Left ventricle myocardium inferior (tissue), 1 donor: ENCODE measurements at regions not wholly inside any gene's neighbourhood (a gene's known extent, or its start where the extent isn't known, plus 50 kb on each side); places are given as distances from the start of the nearest gene placed in this dataset.
A peak's percentile ranks its signal among the peaks of the same experiment; 100 is the strongest.

ENCODE experiments used
- DNase-seq: peaks from one replicate; pipeline ENCODE4 v3.0.0-alpha.2; 2020
- H3K27ac ChIP-seq: fragments of 200-600 bp; replicated peaks from 2 replicates; pipeline ENCODE4 v1.8.0; 2021
- H3K27me3 ChIP-seq: fragments of 200-600 bp; 2 replicates; pipeline ENCODE4 v1.8.0; 2021; ENCODE audit warnings: low read depth
- H3K36me3 ChIP-seq: fragments of 200-600 bp; 2 replicates; pipeline ENCODE4 v1.8.0; 2021
- H3K4me1 ChIP-seq: fragments of 200-600 bp; 2 replicates; pipeline ENCODE4 v1.8.0; 2021
- H3K4me3 ChIP-seq: fragments of 200-600 bp; 2 replicates; pipeline ENCODE4 v1.8.0; 2021; ENCODE audit warnings: mild to moderate bottlenecking, moderate library complexity
- H3K9me3 ChIP-seq: fragments of 200-600 bp; replicated peaks from 2 replicates; pipeline ENCODE4 v1.8.0; 2021
- intact Hi-C: fragments of 100-400 bp; cut with micrococcal nuclease; formaldehyde crosslinking; loops from one replicate; pipeline ENCODE4 v1.11.0; 2022
- TF ChIP-seq, protein P1 (sequence below): fragments of 200-600 bp; IDR thresholded peaks from 2 replicates; pipeline ENCODE4 v1.8.0; 2021; ENCODE audit warnings: antibody characterized with exemption, mild to moderate bottlenecking, borderline replicate concordance
- donor health status: DM: no; HTN: yes; CAD: no; lungs with severe emphysema.

- peak overlapping the region; percentile 63 for H3K27ac ChIP-seq
- no peaks in the 10 kb centered on the region for H3K4me1 ChIP-seq
- intact Hi-C loops = no loop called here
- H3K9me3 ChIP-seq = no peaks in the 10 kb centered on the region
- no peaks in the 10 kb centered on the region for H3K36me3 ChIP-seq
- TF ChIP-seq, protein P1, sequence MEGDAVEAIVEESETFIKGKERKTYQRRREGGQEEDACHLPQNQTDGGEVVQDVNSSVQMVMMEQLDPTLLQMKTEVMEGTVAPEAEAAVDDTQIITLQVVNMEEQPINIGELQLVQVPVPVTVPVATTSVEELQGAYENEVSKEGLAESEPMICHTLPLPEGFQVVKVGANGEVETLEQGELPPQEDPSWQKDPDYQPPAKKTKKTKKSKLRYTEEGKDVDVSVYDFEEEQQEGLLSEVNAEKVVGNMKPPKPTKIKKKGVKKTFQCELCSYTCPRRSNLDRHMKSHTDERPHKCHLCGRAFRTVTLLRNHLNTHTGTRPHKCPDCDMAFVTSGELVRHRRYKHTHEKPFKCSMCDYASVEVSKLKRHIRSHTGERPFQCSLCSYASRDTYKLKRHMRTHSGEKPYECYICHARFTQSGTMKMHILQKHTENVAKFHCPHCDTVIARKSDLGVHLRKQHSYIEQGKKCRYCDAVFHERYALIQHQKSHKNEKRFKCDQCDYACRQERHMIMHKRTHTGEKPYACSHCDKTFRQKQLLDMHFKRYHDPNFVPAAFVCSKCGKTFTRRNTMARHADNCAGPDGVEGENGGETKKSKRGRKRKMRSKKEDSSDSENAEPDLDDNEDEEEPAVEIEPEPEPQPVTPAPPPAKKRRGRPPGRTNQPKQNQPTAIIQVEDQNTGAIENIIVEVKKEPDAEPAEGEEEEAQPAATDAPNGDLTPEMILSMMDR = no peak
- DNase-seq = no peak
- H3K27me3 ChIP-seq = no peaks in the 10 kb centered on the region
- H3K4me3 ChIP-seq = peak overlapping the region; percentile 42
These were observed 70.8 kb upstream of the SASH1 start for GRCh38 chr6:148271711-148272439.

DNA sequence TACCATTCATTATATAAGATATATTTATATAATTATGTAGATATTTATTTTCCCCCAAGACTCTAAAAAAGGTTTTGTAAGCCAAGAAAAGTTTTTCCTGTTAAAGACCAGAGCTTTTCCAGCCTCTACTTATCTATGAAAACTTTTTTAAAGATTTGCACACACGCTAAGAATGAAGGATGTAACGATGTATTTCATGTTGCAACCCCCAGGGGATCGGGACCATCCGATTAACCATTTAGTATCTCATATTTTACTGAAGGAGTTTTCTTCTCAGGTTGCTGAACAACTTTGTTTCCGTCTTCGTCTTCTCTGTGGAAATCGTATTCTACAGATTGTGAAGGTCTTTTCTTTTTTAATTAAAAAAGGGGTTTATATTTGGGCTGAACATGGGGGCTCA lies 70.0 kb upstream of the SASH1 start:
- intact Hi-C loops = no loop called here
- no peaks in the 10 kb centered on the region for H3K27me3 ChIP-seq
- no peaks in the 10 kb centered on the region for H3K4me1 ChIP-seq
- TF ChIP-seq, protein P1 = no peak
- H3K4me3 ChIP-seq = peak overlapping the region; percentile 42
- H3K27ac ChIP-seq = peak overlapping the region; percentile 63
- DNase-seq = no peak
- H3K36me3 ChIP-seq = no peaks in the 10 kb centered on the region
- H3K9me3 ChIP-seq = no peaks in the 10 kb centered on the region

DNA sequence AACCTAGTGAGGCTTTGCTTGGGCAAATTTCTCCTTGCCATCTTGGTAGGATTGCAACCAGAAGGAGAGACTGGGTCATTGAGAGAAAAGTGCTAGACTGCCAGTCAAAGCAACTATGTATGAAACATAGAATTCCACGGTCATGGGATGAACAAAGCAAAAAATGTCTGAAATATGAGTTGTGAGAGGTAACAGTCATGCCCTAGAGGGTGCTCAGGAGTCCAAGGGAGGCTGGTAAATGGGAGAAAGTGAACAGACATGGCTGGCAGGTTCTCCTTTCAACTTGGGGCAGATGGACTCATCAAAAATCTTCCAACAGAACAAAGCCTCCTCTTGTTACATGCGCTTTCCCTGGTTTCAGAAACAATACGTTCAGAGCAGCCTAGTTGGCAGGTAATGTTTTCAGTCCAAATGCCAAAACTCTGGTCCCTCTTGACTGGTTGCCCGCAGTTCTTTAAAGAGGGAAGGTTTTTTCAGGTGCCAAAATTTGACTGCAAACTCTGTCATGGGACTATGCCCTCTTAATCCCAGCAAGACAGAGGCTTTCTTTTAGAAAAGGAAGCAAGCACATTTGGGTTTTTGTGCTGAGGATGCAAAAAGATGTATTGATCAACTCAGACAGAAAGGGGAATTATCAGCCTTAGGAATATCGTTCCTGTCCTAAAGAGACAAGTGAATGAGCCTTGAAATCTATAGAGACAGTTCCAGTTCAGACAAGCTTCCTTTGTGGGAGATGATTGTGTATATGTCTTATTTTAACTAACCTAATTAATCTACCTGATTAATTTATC lies 68.5 kb upstream of the SASH1 start:
- Histone ChIP-seq H3K36me3 (no peaks in the 10 kb centered on the region), H3K27me3 (no peaks in the 10 kb centered on the region), H3K4me1 (no peaks in the 10 kb centered on the region), H3K4me3 (no peak overlapping the region), H3K27ac (no peak overlapping the region), H3K9me3 (no peaks in the 10 kb centered on the region)
- TF ChIP-seq, protein P1 = no peak
- intact Hi-C loops = no loop called here
- no peak for DNase-seq

DNA sequence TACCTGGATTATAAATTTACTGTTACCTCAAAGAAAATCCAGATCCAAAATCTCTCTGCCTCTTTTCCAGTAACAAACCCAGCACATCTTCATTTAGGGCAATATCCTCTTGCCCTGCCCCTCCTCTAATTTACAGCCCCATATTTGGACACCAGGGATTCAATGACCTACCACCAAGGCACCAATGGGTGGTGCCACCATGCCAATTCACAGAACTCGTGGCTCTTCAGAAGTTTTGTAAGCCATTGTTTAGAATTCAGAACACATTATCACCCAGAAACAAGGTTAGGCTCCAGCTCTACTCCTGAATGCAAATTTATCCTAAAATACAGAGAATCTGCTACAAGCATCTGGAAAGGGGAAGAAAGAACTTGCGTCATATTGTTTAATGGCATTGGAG lies 67.8 kb upstream of the SASH1 start:
- Histone ChIP-seq H3K4me1 (no peaks in the 10 kb centered on the region), H3K27me3 (no peaks in the 10 kb centered on the region), H3K4me3 (no peak overlapping the region), H3K27ac (no peak overlapping the region), H3K36me3 (no peaks in the 10 kb centered on the region), H3K9me3 (no peaks in the 10 kb centered on the region)
- TF ChIP-seq, protein P1 = no peak
- intact Hi-C loops = no loop called here
- no peak for DNase-seq

- TF ChIP-seq, protein P1 = no peak
- no peak overlapping the region for H3K4me3 ChIP-seq
- H3K27ac ChIP-seq = no peak overlapping the region
- DNase-seq = no peak
- intact Hi-C loops = no loop called here
- H3K9me3 ChIP-seq = no peaks in the 10 kb centered on the region
- no peaks in the 10 kb centered on the region for H3K36me3 ChIP-seq
- peaks cover 13% of the 10 kb centered on the region for H3K4me1 ChIP-seq
- H3K27me3 ChIP-seq = no peaks in the 10 kb centered on the region
These were observed 57.4 kb upstream of the SASH1 start for GRCh38 chr6:148285205-148285604.
